NCI-H748 treated with DMSO at 0.1 percent for 48 hours (cell line): ENCODE measurements at regions not wholly inside any gene's neighbourhood (a gene's known extent, or its start where the extent isn't known, plus 50 kb on each side); places are given as distances from the start of the nearest gene placed in this dataset.
"Not testable (repeated sequence)": the region's sequence is repeated elsewhere in the genome, so short reads cannot be mapped to it uniquely, and the experiment has no call there.

Experiments
- DNase-seq: peaks from one replicate; lab custom pipeline; 2025; lab: John Stamatoyannopoulos, UW

GRCh38 chr9:73095425-73095824 is 56.2 kb upstream of the ANXA1 start:
- no peak for DNase-seq

- DNase-seq: no peak
These were observed 57.8 kb upstream of the ANXA1 start for GRCh38 chr9:73093740-73094379.

GRCh38 chr9:73093016-73093739 is 58.5 kb upstream of the ANXA1 start:
- no peak for DNase-seq

- no peak for DNase-seq
These were observed 59.8 kb upstream of the ANXA1 start for GRCh38 chr9:73091909-73092308.

GRCh38 chr9:73090214-73090613 is 61.5 kb upstream of the ANXA1 start:
- DNase-seq: no peak

GRCh38 chr9:73089304-73089985 is 62.2 kb upstream of the ANXA1 start:
- no peak for DNase-seq

- DNase-seq: not testable (repeated sequence)
These were observed 63.8 kb upstream of the ANXA1 start for GRCh38 chr9:73087876-73088275.

- DNase-seq: no peak
These were observed 68.1 kb upstream of the ANXA1 start for GRCh38 chr9:73083519-73083918.

- DNase-seq: peak; percentile 59
These were observed 69.5 kb upstream of the ANXA1 start for GRCh38 chr9:73081979-73082657.

- DNase-seq: no peak
These were observed 71.5 kb upstream of the ANXA1 start for GRCh38 chr9:73080110-73080694.

- no peak for DNase-seq
These were observed 72.3 kb upstream of the ANXA1 start for GRCh38 chr9:73079326-73079725.

- DNase-seq: no peak
These were observed 74.0 kb upstream of the ANXA1 start for GRCh38 chr9:73077625-73078030.

GRCh38 chr9:73076970-73077369 is 74.7 kb upstream of the ANXA1 start:
- no peak for DNase-seq

- no peak for DNase-seq
These were observed 77.4 kb upstream of the ANXA1 start for GRCh38 chr9:73074176-73074708.

- DNase-seq: no peak
These were observed 78.1 kb upstream of the ANXA1 start for GRCh38 chr9:73073337-73074175.

- no peak for DNase-seq
These were observed 84.6 kb upstream of the ANXA1 start for GRCh38 chr9:73067074-73067473.

- no peak for DNase-seq
These were observed 86.2 kb upstream of the ANXA1 start for GRCh38 chr9:73065439-73065838.

GRCh38 chr9:73064315-73064714 is 87.3 kb upstream of the ANXA1 start:
- DNase-seq: no peak

GRCh38 chr9:73061146-73061545 is 90.5 kb upstream of the ANXA1 start:
- DNase-seq: no peak

GRCh38 chr9:73059247-73059646 is 92.4 kb upstream of the ANXA1 start:
- no peak for DNase-seq

GRCh38 chr9:73056245-73056644 is 95.4 kb upstream of the ANXA1 start:
- DNase-seq: no peak
